Right renal cortex interstitium (tissue), 3 donors: ENCODE measurements at regions not wholly inside any gene's neighbourhood (a gene's known extent, or its start where the extent isn't known, plus 50 kb on each side); places are given as distances from the start of the nearest gene placed in this dataset.

Experiments
- DNase-seq, 3 donors: peaks; one replicate each; pipeline ENCODE4 v3.0.0-alpha.2; 2013; ENCODE audit warnings: low read depth in 3 of 3, low spot score in 2 of 3

- peak; percentile 36 to 45 (median 37) for DNase-seq
Measured at GRCh38 chr6:105484238-105485161, 81.6 kb upstream of the PREP start.

GRCh38 chr6:105483492-105483891 lies 80.6 kb upstream of the PREP start:
- DNase-seq: no peak

- DNase-seq: no peak
Measured at GRCh38 chr6:105482921-105483320, 80.0 kb upstream of the PREP start.

GRCh38 chr6:105482227-105482844 lies 79.5 kb upstream of the PREP start:
- DNase-seq: no peak

- no peak for DNase-seq
Measured at GRCh38 chr6:105476978-105477377, 74.1 kb upstream of the PREP start.

GRCh38 chr6:105474234-105474633 lies 71.4 kb upstream of the PREP start:
- DNase-seq: no peak

GRCh38 chr6:105469946-105470345 lies 67.1 kb upstream of the PREP start:
- no peak for DNase-seq

GRCh38 chr6:105468850-105469249 lies 66.0 kb upstream of the PREP start:
- DNase-seq: no peak

- DNase-seq: no peak
Measured at GRCh38 chr6:105460860-105461259, 58.0 kb upstream of the PREP start.

- no peak for DNase-seq
Measured at GRCh38 chr6:105459864-105460263, 57.0 kb upstream of the PREP start.

GRCh38 chr6:105459049-105459448 lies 56.2 kb upstream of the PREP start:
- no peak for DNase-seq

GRCh38 chr6:105458551-105458950 lies 55.7 kb upstream of the PREP start:
- DNase-seq: no peak

GRCh38 chr6:105458084-105458483 lies 55.2 kb upstream of the PREP start:
- DNase-seq: no peak

GRCh38 chr6:105453968-105454367 lies 51.1 kb upstream of the PREP start:
- DNase-seq: no peak

- DNase-seq: no peak
Measured at GRCh38 chr6:105452924-105453756, 50.3 kb upstream of the PREP start.
